Testis (tissue), 2 donors: ENCODE measurements at regions not wholly inside any gene's neighbourhood (a gene's known extent, or its start where the extent isn't known, plus 50 kb on each side); places are given as distances from the start of the nearest gene placed in this dataset.

Experiments used
- DNase-seq: peaks from one replicate; pipeline ENCODE4 v3.0.0-alpha.2; 2019
- H3K27ac ChIP-seq, 2 donors: fragments of 200-600 bp; sonication (generic); one replicate each; pipeline ENCODE4 v1.5.1; 2019
- H3K27me3 ChIP-seq: fragments of 200-600 bp; sonication (generic); one replicate; pipeline ENCODE4 v1.5.1; 2019
- H3K36me3 ChIP-seq: fragments of 200-600 bp; sonication (generic); one replicate; pipeline ENCODE4 v1.5.1; 2017; ENCODE audit warnings: low read depth; ENCODE audit errors: missing control alignments
- H3K4me1 ChIP-seq: fragments of 200-600 bp; sonication (generic); one replicate; pipeline ENCODE4 v1.5.1; 2019
- H3K4me3 ChIP-seq, 2 donors: fragments of 200-600 bp; sonication (generic); one replicate each; pipeline ENCODE4 v1.5.1; 2017 to 2019
- H3K9me3 ChIP-seq: fragments of 200-600 bp; sonication (generic); one replicate; pipeline ENCODE4 v1.5.1; 2017
- POLR2A ChIP-seq: fragments of 450-650 bp; IDR thresholded peaks from one replicate; pipeline ENCODE4 v1.6.1; 2017; ENCODE audit warnings: antibody characterized with exemption, mild to moderate bottlenecking, moderate library complexity
- WGBS, 2 donors: methylation state at CpG; one replicate each; pipeline ENCODE4 v1.1.5; 2018; 5-methylcytosine and 5-hydroxymethylcytosine counted together
- intact Hi-C: fragments of 100-400 bp; cut with DNase I; formaldehyde crosslinking; loops from one replicate; pipeline ENCODE4 v1.15.1; 2023; ENCODE audit warnings: low total_unique reads
- TF ChIP-seq, protein P1 (sequence below), 3 experiments: fragments of 450-650 bp in 2 of 3; fragments of 200-600 bp in 1 of 3; sonication (generic) in 1 of 3; IDR thresholded peaks; one replicate each; pipeline ENCODE4 v1.5.1; 2016 to 2019; ENCODE audit warnings: antibody characterized with exemption in 3 of 3, mild to moderate bottlenecking in 2 of 3, moderate library complexity in 1 of 3

DNA sequence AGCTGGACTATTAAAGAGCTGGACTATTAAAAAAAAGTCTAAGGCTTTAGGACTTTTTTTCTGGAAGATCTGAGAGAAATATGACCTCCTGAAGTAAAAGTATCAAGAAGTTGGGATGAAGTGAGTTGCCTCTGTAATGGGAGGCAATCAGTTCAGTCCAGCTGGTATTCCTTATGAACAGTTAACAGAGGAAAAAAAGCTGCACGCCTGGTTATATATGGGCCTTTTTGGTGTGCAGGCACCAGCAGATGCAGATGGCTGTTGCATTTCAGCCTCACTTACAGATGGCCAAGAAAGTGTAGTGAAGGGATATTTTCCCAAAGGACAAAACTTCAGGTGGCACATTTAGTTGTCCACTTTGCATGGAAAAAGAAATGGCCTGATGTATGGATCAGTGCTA is 70.3 kb upstream of the ELOVL5 start:
- Histone ChIP-seq H3K4me3 (no peak overlapping the region), H3K4me1 (no peaks in the 10 kb centered on the region), H3K27me3 (no peaks in the 10 kb centered on the region), H3K27ac (no peak overlapping the region), H3K36me3 (no peaks in the 10 kb centered on the region), H3K9me3 (no peaks in the 10 kb centered on the region)
- TF ChIP-seq, protein P1, sequence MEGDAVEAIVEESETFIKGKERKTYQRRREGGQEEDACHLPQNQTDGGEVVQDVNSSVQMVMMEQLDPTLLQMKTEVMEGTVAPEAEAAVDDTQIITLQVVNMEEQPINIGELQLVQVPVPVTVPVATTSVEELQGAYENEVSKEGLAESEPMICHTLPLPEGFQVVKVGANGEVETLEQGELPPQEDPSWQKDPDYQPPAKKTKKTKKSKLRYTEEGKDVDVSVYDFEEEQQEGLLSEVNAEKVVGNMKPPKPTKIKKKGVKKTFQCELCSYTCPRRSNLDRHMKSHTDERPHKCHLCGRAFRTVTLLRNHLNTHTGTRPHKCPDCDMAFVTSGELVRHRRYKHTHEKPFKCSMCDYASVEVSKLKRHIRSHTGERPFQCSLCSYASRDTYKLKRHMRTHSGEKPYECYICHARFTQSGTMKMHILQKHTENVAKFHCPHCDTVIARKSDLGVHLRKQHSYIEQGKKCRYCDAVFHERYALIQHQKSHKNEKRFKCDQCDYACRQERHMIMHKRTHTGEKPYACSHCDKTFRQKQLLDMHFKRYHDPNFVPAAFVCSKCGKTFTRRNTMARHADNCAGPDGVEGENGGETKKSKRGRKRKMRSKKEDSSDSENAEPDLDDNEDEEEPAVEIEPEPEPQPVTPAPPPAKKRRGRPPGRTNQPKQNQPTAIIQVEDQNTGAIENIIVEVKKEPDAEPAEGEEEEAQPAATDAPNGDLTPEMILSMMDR (IDR thresholded peaks at IDR 0.05), result no peak
- no peak for TF ChIP-seq POLR2A
- no peak for DNase-seq
- intact Hi-C loops, result no loop called here
- WGBS, 2 donors, result 88 to 90% methylated on average over 1 of the region's 1 CpG

DNA sequence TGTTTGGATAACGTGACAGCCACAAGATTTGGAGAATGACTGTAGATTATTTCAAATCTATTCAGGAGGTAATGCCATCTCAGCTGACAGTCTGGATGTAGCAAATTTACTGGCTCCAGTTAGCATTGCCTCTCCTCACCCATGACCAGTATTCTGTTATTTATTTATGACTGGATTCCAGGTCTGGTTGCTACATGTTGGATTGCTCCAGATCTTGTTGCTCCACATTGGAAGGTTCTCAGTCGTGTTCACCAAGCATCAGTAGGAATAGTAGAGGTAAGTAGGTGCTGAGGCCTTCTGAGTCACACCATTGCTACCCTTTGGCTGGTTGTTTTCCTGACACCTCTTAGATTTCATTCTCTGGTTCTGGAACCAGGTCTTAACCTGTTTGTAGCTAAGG is 69.5 kb upstream of the ELOVL5 start:
- Histone ChIP-seq H3K27me3 (no peaks in the 10 kb centered on the region), H3K36me3 (no peaks in the 10 kb centered on the region), H3K9me3 (no peaks in the 10 kb centered on the region), H3K4me3 (no peak overlapping the region), H3K27ac (no peak overlapping the region), H3K4me1 (no peaks in the 10 kb centered on the region)
- 75 to 83% methylated on average over 2 of the region's 2 CpGs for WGBS, 2 donors
- TF ChIP-seq, protein P1 (IDR thresholded peaks at IDR 0.05), result no peak
- no peak for TF ChIP-seq POLR2A
- DNase-seq, result no peak
- intact Hi-C loops, result no loop called here

DNA sequence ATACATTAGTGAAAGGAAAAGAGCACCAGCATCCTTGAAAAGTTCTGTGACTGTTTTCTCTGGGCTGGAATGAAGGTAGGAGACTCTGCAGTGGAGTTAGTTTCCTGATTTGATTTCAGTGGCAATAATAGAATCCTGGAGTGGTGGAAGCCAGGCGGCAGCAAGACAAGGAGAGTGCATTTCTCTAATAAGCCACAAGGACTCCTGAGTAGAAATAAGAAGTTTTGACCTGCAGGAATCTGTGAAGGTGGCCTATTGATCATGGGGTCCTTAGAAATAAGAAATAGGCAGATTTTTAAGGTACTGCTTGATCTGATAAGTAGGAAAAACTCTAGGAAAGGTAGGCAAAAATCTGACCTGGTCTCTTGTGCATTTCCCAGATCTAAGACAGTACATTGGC is 68.4 kb upstream of the ELOVL5 start:
- DNase-seq, result no peak
- no peaks in the 10 kb centered on the region for H3K9me3 ChIP-seq
- no peaks in the 10 kb centered on the region for H3K27me3 ChIP-seq
- no peak overlapping the region for H3K4me3 ChIP-seq
- no peaks in the 10 kb centered on the region for H3K36me3 ChIP-seq
- no peaks in the 10 kb centered on the region for H3K4me1 ChIP-seq
- 73 to 78% methylated on average over 1 of the region's 1 CpG for WGBS, 2 donors
- H3K27ac ChIP-seq, result no peak overlapping the region
- intact Hi-C loops, result no loop called here
- TF ChIP-seq, protein P1 (IDR thresholded peaks at IDR 0.05), result no peak

DNA sequence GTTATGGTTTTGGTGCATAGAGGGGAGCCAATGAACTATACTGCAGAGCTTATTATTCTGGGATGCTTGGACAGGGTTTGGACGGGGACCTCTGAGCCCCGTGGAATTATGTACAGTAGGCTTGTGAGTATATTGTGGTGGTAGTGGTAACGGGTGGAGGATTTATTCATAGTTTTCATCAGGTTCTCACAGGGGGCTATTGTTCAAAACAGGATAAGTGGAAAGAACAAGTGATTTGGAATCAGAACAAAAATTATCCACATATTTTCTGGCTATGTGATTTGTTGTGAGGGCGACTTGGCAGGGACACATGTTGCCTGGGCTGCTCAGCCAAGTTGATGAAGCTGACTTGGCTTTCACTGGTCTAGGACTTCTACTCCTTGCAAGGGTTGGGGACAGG is 64.6 kb upstream of the ELOVL5 start:
- intact Hi-C loops, result no loop called here
- H3K27ac ChIP-seq, result no peak overlapping the region

GRCh38 chr6:53412751-53413150 is 64.0 kb upstream of the ELOVL5 start:
- no peaks in the 10 kb centered on the region for H3K9me3 ChIP-seq
- intact Hi-C loops, result no loop called here
- H3K27ac ChIP-seq, result no peak overlapping the region
- no peaks in the 10 kb centered on the region for H3K4me1 ChIP-seq
- H3K4me3 ChIP-seq, result no peak overlapping the region
- DNase-seq, result no peak
- TF ChIP-seq, protein P1 (IDR thresholded peaks at IDR 0.05), result no peak
- TF ChIP-seq POLR2A, result no peak
- H3K27me3 ChIP-seq, result no peaks in the 10 kb centered on the region
- H3K36me3 ChIP-seq, result no peaks in the 10 kb centered on the region
- 58 to 79% methylated on average over 1 of the region's 1 CpG for WGBS, 2 donors

More for the DNA sequence above, 64.6 kb upstream of the ELOVL5 start:
- TF ChIP-seq, protein P1 (IDR thresholded peaks at IDR 0.05), result no peak
- no peak for TF ChIP-seq POLR2A
- WGBS, 2 donors, result 93 to 95% methylated on average over 4 of the region's 4 CpGs
- Histone ChIP-seq H3K36me3 (no peaks in the 10 kb centered on the region), H3K4me3 (no peak overlapping the region), H3K4me1 (no peaks in the 10 kb centered on the region), H3K9me3 (no peaks in the 10 kb centered on the region), H3K27me3 (no peaks in the 10 kb centered on the region)
- DNase-seq, result no peak
